Left cardiac atrium (tissue), 4 donors: ENCODE measurements at regions not wholly inside any gene's neighbourhood (a gene's known extent, or its start where the extent isn't known, plus 50 kb on each side); places are given as distances from the start of the nearest gene placed in this dataset.

Experiments
- ATAC-seq, 2 donors: fragments of 200-7000 bp; cut with Tn5 transposase; one replicate each; pipeline ENCODE4 v1.9.1; 2020; ENCODE audit warnings: mild to moderate bottlenecking in 2 of 2, moderate library complexity in 2 of 2
- DNase-seq: peaks from one replicate; pipeline ENCODE4 v3.0.0-alpha.2; 2020
- intact Hi-C, 2 donors: fragments of 100-400 bp; cut with DNase I; formaldehyde crosslinking; loops; one replicate each; pipeline versions ENCODE4 v1.14.1 to v1.15.1; 2022 to 2023
- donor health status: DM: no; HTN: yes; CAD: no.
- donor health status: DM: no; HTN: yes; CAD: no; lungs with severe emphysema.
- donor health status: DM: yes; HTN: yes; CAD: no.
- donor health status: Dilated cardiomyopathy.

DNA sequence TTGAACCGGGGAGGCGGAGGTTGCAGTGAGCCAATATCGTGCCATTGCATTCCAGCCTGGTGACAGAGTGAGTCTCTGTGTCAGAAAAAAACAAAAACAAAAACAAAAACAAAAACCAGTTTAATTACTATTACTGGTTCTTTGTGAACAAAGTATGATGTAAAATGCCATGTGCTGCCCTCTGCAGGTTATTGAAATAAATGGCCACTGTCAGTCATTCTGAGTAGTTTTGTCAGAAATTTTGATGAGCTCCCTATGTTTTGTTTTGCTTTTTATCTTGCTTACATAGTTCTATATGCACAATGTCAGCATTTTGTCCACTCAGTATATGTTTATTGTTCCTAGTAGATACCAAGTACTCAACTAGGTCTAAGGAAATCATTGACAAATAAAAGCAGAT, 423.6 kb upstream of the CHST9 start:
- DNase-seq: no peak
- intact Hi-C loops: loop anchor here in 1 of 2 donors (5.0 kb wide), 1 partner anchor 139 kb away; no protein-coding TSS in a partner anchor
- ATAC-seq: no peak

DNA sequence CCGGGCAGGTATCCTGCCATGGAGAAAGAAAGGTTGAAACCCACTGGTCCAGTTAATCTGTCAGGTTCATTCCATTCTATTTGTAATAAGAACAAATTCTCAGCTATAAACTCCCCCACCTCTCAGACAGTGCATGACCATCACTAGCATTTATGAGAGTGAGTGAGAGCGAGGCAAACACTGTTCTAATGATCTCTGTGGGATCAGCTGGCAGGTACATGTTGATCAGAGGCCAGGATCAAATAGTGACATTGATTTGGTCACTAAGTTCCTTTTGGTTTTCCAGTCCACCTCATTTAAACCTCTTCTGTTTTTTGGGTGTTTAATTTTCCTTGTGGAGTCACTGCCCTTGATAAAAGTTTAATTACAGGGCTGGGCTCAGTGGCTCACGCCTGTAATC, 423.1 kb upstream of the CHST9 start:
- DNase-seq: no peak
- ATAC-seq: no peak
- intact Hi-C loops: loop anchor here in 1 of 2 donors (5.0 kb wide), 1 partner anchor 139 kb away; no protein-coding TSS in a partner anchor

DNA sequence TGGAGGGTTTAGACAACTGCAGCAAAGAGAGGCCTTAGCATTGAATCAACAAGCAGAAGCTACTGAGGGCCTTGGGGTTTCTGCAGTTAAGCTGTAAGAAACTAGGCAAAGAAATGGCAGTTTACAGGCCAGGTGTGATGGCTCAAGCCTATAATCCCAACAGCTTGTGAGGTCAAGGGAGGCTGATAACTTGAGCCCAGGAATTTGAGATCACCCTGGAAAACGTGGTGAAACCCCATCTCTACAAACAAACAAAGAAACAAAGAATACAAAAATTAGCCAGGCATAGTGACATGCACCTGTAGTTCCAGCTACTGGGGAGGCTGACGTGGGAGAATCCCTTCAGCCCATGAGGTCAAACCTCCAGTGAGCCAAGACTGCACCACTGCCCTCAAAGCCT, 421.6 kb upstream of the CHST9 start:
- no peak for ATAC-seq
- intact Hi-C loops: loop anchor here in 1 of 2 donors (5.0 kb wide), 1 partner anchor 141 kb away; no protein-coding TSS in a partner anchor
- no peak for DNase-seq

DNA sequence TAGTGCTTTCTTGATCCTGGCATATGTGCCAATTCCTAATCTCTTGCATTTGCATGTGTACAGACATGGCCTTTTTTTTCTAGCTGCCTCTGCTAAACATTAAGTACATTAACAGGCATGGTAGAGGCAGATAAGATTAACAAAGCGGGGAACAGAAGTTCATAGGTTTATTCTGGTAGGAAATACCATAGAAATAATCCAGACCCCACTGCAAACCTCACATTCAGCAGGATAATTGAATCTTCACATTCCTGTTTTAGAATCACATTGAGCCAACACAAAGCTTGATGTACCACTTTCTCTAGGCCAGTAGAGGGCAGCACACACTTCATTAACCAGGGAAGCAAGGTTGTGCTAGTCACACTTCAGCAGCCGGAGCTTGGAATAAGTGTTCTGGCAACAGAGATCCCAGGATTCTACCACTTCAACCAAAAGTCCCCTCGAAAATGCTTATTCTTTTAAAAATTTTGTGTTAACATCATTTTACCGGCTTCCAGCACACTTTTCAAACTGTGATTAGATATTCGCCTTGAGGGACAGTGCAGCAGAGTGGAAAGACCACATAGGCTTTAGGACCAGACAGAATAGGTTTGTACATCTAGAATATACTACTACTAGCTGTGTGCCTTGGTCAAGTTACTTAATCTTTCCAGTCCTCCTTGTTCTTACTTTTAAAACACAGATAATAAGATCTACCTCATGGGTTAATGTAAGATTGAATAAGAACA, 420.2 kb upstream of the CHST9 start:
- peak; percentile 42 for DNase-seq
- intact Hi-C loops: loop anchor here (2.0 to 5.0 kb wide), 2 partner anchors 142 to 144 kb away; no protein-coding TSS in a partner anchor
- ATAC-seq: peak; percentile 84 to 85

DNA sequence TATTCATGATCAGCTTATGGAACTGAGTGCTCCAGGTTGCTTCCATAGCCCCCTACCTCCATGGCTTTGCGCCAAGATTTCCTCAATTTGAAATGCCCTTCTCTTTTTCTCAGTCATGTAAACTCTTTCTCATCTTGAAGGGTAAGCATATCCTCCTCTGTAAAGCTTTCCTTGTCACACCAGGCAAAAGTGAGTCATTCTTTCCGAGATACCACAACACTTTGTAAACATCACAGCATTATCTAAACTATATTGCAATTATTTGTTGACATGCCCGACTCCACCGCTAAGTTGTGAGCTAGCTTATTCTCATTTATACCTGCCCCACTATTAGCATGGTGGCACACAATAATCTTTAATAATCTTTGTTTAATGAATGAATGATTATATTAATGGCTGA, 419.5 kb upstream of the CHST9 start:
- intact Hi-C loops: loop anchor here in 1 of 2 donors (2.0 kb wide), 1 partner anchor 144 kb away; no protein-coding TSS in a partner anchor
- ATAC-seq (no peak), DNase-seq (no peak)

DNA sequence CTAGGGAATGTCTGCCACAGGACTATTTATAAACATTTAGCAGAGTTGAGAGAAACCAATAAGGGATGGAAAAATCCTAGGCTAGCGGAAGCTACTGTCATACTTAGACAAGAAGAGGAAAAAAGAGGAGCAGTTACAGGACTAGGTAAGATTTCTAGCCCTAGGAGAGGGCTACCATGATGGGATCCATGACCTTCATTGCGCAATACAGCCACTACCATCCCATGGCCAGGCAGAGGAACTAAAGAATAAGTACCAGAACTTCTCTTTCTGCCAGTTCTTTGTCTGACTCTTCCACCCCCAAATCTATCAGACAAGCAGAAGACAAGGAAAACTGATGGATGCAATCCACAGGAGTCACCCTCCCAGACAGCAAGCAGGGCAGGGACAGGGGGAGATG, 417.0 kb upstream of the CHST9 start:
- DNase-seq (no peak), ATAC-seq (no peak)
- intact Hi-C loops: no loop called here

DNA sequence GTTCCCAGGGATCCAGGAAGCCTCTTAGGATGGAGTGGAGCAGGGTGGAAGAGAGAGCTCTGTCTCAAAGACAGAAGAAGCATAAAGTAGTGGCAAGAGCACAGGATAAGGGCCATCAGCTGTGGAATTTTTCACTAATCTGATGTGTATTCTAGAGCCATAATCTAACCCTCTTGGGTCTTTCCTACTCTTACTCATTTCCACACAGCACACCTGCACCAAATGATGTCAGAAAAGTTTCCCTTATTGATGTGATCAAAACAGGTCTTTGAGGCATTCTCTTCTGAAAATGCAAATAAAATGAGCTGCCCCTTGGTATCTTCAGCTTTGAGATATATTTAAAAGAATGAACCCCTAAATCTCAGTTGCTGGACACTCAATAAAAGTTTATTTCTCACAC, 415.1 kb upstream of the CHST9 start:
- ATAC-seq: no peak
- intact Hi-C loops: no loop called here

DNA sequence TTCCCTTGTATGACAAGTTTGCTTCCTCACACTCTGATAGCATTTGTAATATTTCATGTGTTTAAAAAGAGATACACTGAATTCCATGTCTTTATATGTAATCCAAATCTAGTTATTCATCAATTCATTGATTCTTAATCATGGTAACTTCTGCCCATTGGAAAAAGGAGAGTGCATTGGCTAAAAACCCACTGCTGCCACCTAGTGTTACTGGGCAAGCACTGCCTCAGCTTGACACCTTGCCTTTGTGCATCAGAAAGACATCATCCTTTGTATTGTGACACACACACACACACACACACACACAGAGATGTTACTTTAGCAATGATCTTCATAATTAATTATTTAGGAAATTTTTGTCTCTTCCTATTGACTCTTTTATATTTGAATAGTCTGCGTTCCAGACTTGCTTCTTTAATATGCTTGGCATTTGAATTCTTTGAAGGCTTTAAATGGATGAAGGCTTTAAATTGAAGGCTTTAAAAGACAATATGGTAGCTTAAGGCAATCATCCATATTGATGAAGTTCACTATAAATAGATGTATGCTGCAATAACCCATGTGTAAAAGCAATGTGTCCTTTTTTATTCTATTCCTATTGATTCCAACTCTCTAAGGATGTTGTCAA, 414.2 kb upstream of the CHST9 start:
- no peak for DNase-seq
- ATAC-seq: peak in 1 of 2 donors; percentile 31
- intact Hi-C loops: loop anchor here (2.0 to 10.0 kb wide), 3 partner anchors 235 to 577 kb away; no protein-coding TSS in a partner anchor

More for the DNA sequence above, 415.1 kb upstream of the CHST9 start:
- no peak for DNase-seq

DNA sequence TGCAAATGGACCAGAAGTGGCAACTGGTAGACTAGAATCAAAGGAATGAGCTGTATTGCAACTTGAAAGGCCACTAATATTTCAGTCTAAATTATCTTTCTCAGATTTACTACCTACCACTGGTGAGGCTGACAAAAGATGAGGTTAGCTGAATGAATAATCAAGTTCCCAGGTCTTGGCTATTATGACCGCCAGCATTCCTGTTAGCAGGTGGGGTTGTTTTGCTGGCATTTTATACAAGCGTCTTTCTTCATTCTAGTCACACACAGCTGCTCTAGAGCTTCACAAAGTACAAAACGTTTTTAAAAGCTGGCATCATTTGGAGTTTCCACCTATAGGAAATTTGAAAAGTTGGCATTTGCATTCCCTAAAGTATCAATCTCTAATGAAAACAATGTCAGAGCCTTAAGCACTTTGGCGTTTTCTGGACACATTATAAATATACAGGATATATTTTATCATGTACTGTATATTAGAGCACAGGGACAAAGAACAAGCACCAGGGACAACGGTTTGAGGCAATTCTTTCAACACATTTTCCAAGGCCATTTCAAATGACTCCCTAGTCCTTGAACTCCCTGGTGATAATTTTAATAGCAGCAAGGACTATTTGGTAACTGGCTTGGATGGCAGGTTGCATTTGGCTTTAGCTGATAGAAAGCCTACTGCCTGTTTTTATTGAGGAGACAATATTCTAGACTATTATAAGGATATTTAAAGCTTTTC, 410.2 kb upstream of the CHST9 start:
- no peak for ATAC-seq
- no peak for DNase-seq
- intact Hi-C loops: loop anchor here (5.0 to 10.0 kb wide), 2 partner anchors 230 to 573 kb away; no protein-coding TSS in a partner anchor

DNA sequence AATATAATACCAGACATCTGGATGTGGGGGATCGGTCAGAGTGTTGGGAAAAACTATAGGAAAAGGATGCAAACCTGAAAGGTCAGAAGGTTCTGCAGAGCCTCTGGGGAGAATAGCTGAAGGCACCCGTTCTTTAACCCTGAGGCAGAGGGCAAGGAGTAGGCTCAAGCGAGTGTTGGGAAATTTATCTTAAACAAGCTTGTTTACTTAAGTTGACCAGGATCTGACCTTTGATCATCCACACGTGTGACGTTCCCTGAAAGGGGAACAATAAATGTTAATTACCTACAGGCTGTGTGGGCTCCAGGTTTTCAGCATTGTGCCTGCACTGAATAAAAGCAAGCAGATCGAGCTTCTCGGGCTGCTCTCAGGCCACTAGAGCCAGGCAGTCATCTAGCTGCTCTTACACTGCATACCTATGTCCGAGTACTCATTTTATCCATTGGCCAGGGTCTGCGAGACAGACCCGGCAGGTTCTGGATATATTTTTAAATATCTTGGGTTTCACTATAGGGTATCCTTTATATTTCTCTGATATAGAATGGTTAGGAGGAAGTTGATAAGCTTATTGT, 400.6 kb upstream of the CHST9 start:
- DNase-seq: no peak
- no peak for ATAC-seq
- intact Hi-C loops: no loop called here

DNA sequence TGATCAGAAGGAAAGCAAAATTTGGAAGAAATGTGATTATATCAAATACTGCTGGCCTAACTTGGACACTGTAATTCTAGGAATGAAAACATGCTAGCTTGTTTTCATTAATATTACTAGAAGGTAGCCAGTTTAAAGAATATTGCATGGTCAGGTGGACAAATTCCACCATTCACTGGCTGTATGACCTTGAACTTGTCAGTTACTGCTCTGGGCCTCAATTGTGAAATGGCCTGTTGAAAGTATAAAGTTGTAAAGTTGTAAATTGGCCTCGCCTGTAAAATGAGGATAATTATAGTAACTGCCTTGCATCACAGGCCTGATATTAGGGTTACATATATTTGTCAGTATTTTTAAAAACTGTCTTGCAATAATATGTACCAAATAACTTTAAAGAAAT, 398.4 kb upstream of the CHST9 start:
- no peak for ATAC-seq

DNA sequence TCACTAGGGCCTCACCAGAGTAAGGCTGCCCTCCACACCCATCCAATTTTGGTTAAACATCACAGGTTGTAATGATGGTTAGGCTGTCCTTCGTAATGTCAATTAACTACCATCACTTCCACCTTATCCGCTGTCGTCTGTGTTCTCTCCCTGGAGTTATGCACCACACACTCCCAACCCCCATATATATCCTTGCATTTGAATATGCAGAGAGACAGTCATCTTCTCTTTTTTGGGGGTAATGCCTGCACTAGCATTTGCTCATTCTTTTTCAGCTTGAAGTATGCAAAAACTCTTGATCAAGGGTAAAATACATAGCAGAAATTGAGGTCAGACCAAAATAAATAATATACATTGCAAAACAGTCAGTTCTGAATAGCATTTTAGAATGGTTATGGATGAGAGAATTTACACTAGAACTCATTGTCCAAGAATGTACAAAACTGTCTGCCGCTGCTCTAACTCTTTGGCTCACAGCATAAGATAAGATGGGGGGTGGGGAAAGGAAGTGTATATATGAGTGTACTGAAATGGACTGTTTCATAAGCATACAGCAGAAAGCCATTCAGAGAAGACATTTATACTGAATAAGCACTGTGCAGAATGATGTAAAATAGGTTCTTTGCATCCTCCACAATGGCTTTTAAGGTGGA, 397.8 kb upstream of the CHST9 start:
- DNase-seq (no peak), ATAC-seq (no peak)
- intact Hi-C loops: no loop called here

More for the DNA sequence above, 398.4 kb upstream of the CHST9 start:
- no peak for DNase-seq
- intact Hi-C loops: no loop called here

DNA sequence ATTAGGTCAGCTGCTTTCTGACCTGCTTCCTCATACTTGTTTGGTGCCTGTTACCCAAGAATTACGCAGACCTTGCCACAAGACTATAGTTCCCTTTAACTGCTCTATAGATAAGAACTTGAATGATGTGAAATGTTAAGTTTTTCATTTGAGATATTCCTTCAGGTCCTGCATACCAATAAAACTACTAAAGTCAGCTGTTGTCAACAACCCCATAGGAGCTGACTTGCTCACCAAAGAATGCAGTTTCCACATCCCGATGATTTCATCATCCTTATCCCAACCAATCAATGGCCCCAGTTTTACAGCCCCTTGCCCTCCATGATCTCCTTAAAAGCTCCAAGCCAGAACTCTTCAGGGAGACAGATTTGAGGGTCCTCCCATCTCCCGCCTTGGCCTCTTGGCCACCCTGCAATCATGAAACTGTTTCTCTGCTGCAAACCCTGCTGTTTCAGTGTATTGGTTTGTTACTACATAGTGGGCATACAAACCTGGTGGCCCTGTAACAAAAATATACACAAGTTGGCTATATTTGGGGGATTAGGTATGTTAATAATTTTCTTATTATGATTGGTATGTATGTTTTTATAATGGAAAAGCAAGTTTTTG, 396.3 kb upstream of the CHST9 start:
- ATAC-seq: no peak
- DNase-seq: no peak
- intact Hi-C loops: no loop called here

DNA sequence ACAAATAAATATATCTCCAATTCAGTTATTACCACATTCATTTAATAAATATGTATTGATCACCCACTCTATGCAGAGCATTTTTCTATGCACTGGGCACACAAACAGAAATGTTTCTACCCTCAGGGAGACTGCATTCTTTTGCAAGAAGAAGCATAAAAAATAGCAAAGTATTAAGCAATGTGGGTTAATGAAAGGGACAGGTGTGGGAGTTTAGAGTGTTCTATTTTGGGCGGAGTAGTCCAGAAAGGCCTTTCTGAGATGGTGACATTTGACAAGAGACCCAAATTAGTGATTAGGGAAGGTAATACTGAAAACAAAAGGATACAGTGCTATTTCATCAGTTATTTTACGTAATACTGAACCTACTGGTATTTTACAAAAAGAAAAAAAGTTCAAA, 394.3 kb upstream of the CHST9 start:
- DNase-seq: no peak
- intact Hi-C loops: no loop called here
- ATAC-seq: no peak

DNA sequence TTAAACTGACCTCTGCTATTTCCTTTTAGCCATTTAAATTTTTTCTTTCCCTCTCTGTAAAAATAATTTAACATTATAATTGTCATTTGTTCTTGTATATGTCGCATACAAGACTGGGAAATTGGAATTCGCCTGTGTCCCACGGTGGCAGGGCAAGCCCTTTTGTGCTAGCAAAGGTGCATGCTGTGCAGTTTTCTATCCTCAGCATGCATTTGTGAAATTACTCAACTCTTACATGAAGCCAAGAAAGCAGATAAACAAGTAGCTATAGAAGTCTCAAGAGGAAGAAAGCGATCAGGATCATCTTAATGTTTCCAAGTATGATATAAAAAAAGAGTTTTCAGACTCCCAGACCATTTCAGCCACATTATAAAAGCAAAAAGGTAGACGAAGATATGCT, 392.6 kb upstream of the CHST9 start:
- intact Hi-C loops: no loop called here
- DNase-seq: no peak
- ATAC-seq: no peak

DNA sequence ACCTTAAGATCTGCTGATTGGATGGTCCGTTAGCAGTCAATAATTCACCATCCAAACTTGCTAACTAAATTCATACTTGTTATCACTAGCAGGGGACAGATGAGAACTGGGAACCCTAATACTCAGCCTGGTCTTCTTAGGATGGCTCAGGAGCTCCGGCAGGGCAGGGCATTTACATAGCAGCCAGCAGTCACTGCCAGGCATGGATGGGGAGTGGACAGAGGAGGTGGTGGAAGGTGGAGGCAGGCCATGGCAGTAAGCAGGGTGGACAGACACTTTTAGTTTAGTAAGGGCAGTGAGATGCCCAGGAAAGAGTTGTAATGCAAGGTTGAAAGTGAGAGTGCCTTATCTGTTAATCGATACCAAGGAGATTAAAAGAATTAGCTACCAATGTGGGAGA, 392.2 kb upstream of the CHST9 start:
- ATAC-seq: no peak
- intact Hi-C loops: no loop called here
- no peak for DNase-seq

DNA sequence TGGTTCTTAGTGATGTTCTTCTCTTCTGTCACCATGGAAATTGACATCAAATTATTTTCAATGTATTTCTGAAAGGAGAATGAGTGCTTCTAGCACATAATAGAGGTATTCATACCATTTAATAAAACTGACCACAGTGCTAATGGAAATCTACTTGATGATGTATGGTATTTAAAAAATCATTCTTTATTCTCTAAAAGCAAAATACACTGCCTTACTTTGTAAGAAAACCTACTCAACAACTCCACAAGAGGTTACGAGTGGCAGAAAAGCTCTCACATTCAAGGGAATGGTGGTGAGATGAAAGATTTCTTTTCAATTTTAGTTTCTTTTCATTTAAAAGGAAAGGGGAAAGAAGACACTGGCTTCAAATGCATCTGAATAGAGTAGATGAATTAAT, 382.3 kb upstream of the CHST9 start:
- ATAC-seq (no peak), DNase-seq (no peak)
- intact Hi-C loops: no loop called here

DNA sequence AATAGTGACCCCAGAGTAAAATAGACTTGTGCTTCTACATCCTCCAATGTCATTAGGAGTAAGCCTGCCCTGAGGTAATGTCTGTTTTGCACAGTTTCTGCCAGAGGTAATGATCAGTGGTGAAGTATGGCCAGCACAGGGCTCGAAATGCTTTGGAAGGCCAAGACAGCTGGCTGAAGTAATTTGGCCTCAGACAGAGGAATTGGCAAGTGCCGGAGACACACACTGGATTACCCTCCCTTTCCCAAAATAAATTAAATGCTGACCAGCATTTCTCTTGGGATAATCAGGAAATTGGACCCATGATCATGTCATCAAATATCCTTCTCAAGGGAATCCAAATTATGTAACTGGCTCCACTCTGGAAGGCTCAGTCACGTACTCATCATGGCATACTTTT, 379.0 kb upstream of the CHST9 start:
- DNase-seq (no peak), ATAC-seq (peak; percentile 26 to 55)
- intact Hi-C loops: no loop called here
